ENCODE measurements at regions not wholly inside any gene's neighbourhood (a gene's known extent, or its start where the extent isn't known, plus 50 kb on each side); places are given as distances from the start of the nearest gene placed in this dataset.

- TF ChIP-seq, protein P1, sequence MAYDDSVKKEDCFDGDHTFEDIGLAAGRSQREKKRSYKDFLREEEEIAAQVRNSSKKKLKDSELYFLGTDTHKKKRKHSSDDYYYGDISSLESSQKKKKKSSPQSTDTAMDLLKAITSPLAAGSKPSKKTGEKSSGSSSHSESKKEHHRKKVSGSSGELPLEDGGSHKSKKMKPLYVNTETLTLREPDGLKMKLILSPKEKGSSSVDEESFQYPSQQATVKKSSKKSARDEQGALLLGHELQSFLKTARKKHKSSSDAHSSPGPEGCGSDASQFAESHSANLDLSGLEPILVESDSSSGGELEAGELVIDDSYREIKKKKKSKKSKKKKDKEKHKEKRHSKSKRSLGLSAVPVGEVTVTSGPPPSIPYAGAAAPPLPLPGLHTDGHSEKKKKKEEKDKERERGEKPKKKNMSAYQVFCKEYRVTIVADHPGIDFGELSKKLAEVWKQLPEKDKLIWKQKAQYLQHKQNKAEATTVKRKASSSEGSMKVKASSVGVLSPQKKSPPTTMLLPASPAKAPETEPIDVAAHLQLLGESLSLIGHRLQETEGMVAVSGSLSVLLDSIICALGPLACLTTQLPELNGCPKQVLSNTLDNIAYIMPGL (CRISPR knock-in tag; IDR thresholded peaks at IDR 0.05; ENCODE audit: borderline replicate concordance) = no peak
- no peak for TF ChIP-seq PBX3 (IDR thresholded peaks at IDR 0.05)
Observed at GRCh38 chr2:52334185-52334584, 1302.3 kb upstream of the NRXN1 start (continued).

DNA sequence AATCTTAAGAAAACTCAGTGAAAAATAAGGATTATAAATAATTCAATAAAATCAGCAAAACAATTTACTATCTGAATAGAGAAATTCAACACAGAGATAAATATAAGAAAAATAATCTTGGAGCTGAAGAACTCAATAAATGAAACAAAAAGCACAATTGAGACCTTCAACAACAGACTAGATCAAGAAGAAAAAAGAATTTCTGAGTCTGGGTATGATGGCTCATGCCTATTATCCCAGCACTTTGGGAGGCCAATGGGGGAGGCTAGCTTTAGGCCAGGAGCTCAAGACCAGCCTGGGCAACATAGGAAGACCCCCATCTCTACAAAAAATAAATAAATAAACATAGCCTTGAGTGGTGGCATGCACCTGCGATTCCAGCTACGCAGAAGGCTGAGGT, 1295.7 kb upstream of the NRXN1 start:
- Histone ChIP-seq H3K4me1 (no peaks in the 10 kb centered on the region), H3K4me3 (no peak overlapping the region), H3K4me2 (no peak overlapping the region), H3K27ac (no peak overlapping the region), H3K9me3 (peaks cover 19% of the 10 kb centered on the region; the same call in 1 of the 3 replicates)
- ChIA-PET POLR2A (no interaction called here), CTCF (interaction anchor here (0.9 kb wide), 1 partner anchor 14 kb away, joined by 3 read pairs; no protein-coding TSS in a partner anchor)
- ATAC-seq = no peak
- FAIRE-seq = no peak
- no peak for TF ChIP-seq PBX3 (IDR thresholded peaks at IDR 0.05)
- no peak for TF ChIP-seq KDM5A (IDR thresholded peaks at IDR 0.05)
- TF ChIP-seq ZSCAN20 (CRISPR knock-in tag; IDR thresholded peaks at IDR 0.05) = no peak
- TF ChIP-seq RFX5 (IDR thresholded peaks at IDR 0.05) = no peak
- no peak for TF ChIP-seq ZFP36 (IDR thresholded peaks at IDR 0.05; ENCODE audit: borderline replicate concordance, partially characterized antibody)
- no peak for TF ChIP-seq CHD4 (IDR thresholded peaks at IDR 0.05; ENCODE audit: borderline replicate concordance)
- no peak for TF ChIP-seq NPAS2 (CRISPR knock-in tag; IDR thresholded peaks at IDR 0.05; ENCODE audit: borderline replicate concordance)
- no peak for TF ChIP-seq HDAC2 (IDR thresholded peaks at IDR 0.05)
- TF ChIP-seq BCL3 (IDR thresholded peaks at IDR 0.05) = no peak
- no peak for TF ChIP-seq POLR2AphosphoS2 (conservative IDR thresholded peaks at IDR 0.05; ENCODE audit: low read length)
- TF ChIP-seq, protein P2, sequence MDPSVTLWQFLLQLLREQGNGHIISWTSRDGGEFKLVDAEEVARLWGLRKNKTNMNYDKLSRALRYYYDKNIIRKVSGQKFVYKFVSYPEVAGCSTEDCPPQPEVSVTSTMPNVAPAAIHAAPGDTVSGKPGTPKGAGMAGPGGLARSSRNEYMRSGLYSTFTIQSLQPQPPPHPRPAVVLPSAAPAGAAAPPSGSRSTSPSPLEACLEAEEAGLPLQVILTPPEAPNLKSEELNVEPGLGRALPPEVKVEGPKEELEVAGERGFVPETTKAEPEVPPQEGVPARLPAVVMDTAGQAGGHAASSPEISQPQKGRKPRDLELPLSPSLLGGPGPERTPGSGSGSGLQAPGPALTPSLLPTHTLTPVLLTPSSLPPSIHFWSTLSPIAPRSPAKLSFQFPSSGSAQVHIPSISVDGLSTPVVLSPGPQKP (IDR thresholded peaks at IDR 0.05; ENCODE audit: low read depth, low read length) = no peak
- TF ChIP-seq HOXB13 (CRISPR knock-in tag; IDR thresholded peaks at IDR 0.05; ENCODE audit: low read depth) = no peak
- TF ChIP-seq CBX8 (IDR thresholded peaks at IDR 0.05) = no peak
- TF ChIP-seq, protein P3, sequence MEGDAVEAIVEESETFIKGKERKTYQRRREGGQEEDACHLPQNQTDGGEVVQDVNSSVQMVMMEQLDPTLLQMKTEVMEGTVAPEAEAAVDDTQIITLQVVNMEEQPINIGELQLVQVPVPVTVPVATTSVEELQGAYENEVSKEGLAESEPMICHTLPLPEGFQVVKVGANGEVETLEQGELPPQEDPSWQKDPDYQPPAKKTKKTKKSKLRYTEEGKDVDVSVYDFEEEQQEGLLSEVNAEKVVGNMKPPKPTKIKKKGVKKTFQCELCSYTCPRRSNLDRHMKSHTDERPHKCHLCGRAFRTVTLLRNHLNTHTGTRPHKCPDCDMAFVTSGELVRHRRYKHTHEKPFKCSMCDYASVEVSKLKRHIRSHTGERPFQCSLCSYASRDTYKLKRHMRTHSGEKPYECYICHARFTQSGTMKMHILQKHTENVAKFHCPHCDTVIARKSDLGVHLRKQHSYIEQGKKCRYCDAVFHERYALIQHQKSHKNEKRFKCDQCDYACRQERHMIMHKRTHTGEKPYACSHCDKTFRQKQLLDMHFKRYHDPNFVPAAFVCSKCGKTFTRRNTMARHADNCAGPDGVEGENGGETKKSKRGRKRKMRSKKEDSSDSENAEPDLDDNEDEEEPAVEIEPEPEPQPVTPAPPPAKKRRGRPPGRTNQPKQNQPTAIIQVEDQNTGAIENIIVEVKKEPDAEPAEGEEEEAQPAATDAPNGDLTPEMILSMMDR (IDR thresholded peaks at IDR 0.05) = no peak
- no peak for TF ChIP-seq HOXA7 (CRISPR knock-in tag; IDR thresholded peaks at IDR 0.05)
- TF ChIP-seq MYC (IDR thresholded peaks at IDR 0.05; ENCODE audit: borderline replicate concordance, low read length) = no peak
- TF ChIP-seq NR3C1 (IDR thresholded peaks at IDR 0.05) = no peak
- DNase-seq (ENCODE audit: low read depth in 1 of 2, low spot score in 1 of 2) = no peak
- 36% methylated on average over 2 of the region's 2 CpGs for WGBS (ENCODE audit: missing lambda C conversion rate)

Data from A549 (cell line).